Right renal cortex interstitium (tissue), 3 donors: ENCODE measurements at regions not wholly inside any gene's neighbourhood (a gene's known extent, or its start where the extent isn't known, plus 50 kb on each side); places are given as distances from the start of the nearest gene placed in this dataset.

Source experiments
- DNase-seq, 3 donors: peaks; one replicate each; pipeline ENCODE4 v3.0.0-alpha.2; 2013; ENCODE audit warnings: low read depth in 3 of 3, low spot score in 2 of 3

DNA sequence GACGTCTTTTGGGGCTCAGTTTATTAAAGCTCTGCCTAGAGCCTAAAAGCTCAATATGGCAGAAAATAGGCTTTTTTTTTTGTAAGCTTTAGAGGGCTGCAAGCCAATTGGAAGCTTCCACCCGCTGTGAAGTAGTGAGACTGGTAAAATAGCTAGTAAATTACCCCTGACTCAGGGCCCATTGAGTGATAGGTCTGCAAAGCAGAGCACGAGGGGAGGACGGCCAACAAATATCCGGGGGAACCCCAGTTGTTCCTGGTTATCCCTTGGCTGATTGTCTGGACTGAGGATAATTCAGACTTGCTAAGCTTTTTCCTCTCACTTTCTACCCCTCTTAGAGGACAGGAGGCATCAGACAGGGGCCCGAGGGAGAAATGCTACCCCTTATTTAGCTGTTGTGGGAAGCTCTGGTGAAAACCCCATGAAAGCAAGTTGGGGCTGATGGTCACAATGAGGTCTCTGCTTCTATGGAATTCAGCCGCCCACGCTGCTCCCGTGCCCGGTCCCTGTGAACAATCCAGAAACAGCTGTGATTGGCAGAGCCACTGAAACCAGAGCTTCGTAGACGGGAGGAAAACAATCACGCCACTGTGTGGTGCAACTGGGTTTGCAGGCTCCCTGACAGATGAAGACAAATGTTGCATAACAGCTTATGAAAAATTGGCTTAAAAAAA, 141.9 kb upstream of the LGALSL start:
- peak in 1 of 3 donors; percentile 72 for DNase-seq

GRCh38 chr2:64312622-64313397, 141.2 kb upstream of the LGALSL start:
- no peak for DNase-seq

- no peak for DNase-seq
These were observed 140.6 kb upstream of the LGALSL start for GRCh38 chr2:64313398-64313723.

GRCh38 chr2:64315291-64315960, 138.5 kb upstream of the LGALSL start:
- no peak for DNase-seq

DNA sequence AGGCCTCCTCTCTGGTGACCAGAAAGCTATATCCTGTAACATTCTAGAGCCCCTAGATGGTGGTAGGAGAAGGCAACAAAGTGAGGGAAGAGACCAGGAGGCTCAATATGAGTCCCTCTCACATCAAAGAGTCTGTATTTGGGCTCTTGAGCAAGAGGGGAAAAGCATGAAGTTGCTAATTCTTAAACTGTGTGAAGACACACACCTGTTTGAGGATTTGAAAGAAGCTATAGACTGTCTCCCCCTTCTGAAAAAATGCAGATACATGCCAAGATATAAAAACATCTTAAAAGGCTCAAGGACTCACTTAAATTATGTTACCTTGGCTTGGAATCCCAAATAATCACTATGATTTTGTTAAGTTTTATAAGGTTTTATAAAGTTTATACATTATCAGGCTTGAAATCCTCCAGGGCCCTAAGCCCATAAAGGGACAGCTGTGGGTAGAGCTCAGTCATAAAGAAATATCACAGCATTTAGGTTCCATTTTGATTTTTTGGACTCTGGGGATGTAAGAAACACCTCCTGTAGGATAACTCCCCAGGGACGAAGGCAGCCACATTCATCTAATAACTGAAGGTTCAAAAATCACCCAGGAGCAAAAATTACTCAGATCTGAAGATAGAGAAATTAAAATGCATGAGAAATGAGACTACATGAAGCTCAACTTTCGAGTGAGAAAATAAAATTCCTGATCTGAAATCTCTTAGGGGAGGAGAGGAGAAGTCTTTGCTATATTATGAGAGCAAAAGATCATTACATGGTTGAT, 136.1 kb upstream of the LGALSL start:
- no peak for DNase-seq

DNA sequence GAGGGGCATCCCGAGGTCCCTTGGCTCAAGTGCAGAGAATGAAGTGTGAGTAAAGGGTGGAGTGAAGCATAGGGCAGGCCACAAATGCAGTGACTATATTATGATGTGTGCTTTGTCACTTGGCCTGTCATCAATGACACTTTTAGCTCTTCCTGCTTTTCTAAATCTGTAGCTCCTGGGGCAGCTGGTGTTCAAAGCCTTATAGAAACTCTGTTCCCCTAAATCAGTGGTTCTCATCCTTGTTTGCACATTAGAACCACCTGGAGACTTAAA, 135.6 kb upstream of the LGALSL start:
- DNase-seq: no peak

DNA sequence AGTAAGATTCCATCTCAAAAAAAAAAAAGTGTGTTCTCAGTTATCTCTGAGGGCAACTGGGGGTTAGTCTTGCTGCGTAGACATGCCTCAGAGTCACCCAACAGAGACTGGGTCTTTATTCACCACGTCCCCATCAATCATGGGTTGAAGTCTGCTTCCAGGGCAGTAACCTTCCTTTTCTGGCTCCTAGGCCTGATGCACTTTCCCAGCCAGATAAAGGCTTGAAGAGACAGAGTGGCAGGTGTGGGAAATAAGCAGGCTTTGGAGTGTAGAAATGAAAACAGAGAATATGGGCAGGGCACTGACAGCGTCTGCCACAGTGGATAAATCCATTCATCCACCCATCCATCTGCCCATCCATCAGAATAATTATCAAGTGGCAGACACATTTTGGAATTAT, 134.1 kb upstream of the LGALSL start:
- DNase-seq: no peak

DNA sequence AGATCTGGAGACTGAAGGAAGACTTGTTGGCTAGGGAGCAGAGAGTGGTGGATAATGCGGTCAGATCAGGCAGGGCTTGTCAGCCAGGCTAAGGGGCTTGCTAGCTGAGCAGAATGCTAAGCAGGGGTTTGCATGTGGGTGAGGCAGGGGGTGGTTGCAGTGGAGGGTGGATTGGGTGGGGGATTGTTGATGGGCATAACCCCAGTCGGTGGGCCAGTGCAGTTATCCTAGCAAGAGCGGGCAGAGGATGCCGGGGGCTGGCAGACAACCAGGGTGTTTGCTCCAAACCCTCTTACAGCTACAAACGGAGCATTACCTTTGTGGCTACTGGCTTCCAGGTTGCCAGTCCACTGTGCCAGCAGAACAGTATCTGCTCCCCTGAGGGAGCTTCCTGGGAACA, 131.5 kb upstream of the LGALSL start:
- DNase-seq: no peak

DNA sequence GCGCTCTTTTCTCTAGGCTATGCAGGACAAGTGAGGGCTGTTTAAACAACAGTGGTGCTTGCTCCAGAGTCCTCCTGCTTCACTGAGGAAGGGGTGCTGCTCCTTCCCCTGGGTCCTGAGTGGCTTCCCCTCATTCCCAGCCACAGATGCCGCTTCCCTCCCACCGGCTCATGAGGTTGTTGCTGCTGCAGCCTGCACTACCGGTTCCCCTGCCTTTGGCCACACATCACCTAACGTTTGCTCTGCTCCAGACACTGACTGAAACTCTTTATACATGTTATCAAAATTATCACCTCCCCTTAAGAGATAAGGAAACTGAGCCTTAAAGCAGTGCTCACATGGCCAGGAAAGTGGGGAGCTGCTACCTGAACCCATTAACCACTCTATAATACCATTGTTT, 130.8 kb upstream of the LGALSL start:
- DNase-seq: no peak

DNA sequence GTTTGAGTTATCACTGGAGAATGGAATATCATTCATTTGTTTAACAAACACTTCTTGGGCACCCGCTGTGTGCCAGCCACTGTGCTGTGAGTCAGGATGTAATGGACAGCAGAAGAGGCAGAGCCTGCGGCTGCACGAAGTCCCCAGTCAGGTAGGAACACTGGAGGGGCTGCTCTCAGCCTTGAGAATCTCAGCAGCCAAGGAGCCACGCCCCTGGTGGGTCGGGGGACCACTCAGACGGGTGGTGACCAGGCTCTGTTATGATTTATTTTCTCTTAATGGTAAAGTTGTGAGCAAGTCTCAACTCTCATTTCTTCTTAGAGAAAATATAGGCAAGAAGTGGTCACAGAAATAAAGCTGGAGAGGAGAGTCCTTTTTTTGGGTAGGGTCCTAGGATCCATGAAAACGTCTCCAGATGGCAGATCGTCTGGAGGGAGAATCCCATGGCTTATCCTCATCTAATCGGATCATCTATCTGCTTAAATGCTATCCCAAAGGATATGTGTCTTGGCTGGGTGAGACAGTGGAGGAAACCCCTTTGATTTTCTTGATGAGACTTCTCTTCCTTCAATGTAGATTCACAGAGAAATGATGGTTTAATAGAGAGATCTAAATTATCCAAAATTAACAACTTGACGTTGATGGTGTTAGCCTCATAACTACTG, 129.1 kb upstream of the LGALSL start:
- no peak for DNase-seq

DNA sequence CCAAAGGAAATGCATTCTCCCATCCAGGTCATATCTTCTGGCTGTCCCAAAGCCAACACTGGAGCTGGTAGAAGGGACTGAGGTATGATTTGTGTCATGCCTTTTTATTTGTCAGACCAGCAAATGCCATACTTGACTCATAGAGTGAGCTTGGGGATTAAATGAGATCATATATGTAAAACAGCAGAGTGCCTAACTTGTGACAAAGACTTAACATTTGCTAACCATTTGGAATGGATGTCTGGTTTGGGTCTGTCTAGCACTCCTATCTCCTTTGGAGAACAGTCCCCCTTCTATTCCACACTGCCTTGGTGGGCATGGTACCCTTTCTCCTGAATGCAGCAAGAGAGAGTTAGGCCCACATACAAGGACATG, 128.5 kb upstream of the LGALSL start:
- no peak for DNase-seq

DNA sequence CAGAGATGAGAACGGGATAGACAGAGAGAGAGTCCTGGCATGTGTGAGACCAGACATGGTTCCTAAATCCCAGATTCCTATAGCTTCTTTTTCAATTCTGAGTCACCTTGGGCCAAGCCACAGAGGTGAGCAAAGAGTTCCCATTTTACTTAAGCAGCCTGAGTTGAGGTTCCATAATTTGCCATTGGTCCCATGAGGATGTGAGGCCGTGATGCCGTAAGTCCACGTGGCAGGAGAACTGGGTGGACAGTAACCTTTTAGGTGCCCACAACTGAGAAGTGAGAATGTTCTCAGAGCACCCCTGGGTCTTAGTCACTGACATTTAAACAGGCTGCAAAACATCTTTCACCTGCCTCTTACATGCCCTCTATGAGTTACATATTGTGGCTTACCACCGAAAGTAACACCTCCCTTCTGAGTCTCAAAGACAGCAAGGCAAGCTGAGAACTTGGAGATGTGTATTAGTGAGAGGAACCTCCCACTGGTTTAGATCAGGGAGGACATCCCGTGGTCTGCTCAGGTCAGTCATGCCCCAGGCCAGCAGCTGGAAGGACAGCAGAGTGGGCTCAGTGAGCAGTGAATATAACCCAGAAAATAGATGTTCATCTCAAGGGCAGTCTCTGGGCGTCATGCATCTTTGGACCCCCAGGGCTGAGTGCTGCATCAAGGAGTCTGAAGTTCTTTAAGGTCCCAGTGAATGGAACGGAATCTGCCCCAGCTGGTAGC, 127.9 kb upstream of the LGALSL start:
- DNase-seq: no peak

DNA sequence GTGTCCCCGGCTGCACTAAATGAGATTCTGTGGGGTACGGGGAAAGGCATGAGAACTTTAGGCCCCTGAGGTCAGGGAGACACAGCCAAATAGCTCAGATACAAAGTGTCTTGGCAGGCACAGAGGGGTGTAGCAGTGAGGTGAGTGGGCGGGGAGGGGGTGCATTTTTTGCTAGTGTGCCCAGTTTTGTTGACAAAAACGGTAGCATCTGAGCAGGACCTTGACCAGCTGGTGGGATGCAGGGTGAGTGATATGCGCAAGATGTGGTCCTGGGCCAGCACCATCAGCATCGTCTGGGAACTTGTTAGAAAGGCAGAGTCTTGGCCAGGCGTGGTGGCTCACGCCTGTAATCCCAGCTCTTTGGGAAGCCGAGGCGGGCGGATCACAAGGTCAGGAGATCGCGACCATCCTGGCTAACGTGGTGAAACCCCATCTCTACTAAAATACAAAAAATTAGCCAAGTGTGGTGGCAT, 127.3 kb upstream of the LGALSL start:
- DNase-seq: no peak

DNA sequence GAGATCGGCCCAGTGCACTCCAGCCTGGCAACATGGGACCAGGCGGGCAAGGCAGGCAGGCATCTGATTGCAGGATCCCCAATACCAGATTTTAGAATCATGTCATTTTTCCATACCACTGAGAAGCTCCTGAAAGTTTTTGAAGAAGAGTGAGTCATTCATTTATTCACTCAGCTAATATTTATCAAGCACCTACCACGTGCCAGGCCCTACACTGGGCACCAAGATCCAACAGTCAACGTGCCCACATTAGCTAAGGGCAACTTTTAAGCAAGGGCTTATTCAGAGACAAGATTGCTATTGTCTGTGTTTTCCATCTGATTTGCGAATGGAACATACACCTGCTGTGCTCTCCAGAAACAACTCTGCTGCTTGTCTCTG, 126.8 kb upstream of the LGALSL start:
- no peak for DNase-seq

DNA sequence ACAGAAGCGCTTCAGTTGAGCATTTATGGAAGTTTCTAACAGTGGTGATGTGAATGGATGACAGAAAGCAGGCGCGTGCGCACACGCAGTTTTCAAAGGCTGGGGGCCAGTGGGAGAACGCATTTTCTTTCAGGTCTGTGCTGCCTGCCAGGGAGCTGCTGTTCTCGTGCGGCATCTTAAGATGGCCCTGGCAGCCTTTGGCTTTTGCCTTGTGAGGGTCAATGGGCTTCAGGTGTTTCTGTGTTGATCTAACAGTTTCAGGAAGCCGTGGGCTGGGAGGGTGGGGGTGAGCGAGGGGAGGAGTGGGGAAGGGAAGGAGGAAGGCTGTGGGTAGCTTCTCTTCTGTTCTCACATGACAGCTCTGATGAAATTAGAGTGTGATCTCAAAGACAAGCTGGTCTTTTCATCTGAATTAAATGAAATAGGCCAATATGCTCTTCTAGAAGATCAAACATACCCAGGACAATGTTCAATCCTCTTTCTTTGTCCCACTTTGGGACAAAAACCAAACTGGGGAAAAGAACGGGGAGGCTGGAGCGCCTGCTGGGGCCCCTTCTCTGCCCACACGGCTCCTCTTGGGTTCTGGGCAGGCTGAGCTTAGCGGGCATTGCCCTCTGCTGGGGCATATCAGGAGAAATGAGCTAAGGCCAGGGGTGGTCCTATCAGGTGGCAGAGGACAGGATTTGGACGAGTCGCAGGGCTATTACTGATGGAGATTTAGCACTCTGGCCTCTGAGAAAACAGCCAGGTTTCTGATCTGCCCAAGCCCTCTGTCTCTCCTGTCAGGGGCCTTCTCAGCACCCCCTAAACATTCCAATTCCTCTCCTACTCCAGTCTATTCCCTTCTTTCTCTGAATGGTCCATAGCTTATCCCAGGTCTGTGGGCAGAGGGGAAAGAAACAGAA, 126.2 kb upstream of the LGALSL start:
- DNase-seq: no peak

GRCh38 chr2:64328415-64328722, 125.6 kb upstream of the LGALSL start:
- no peak for DNase-seq

GRCh38 chr2:64328756-64329155, 125.2 kb upstream of the LGALSL start:
- DNase-seq: no peak

DNA sequence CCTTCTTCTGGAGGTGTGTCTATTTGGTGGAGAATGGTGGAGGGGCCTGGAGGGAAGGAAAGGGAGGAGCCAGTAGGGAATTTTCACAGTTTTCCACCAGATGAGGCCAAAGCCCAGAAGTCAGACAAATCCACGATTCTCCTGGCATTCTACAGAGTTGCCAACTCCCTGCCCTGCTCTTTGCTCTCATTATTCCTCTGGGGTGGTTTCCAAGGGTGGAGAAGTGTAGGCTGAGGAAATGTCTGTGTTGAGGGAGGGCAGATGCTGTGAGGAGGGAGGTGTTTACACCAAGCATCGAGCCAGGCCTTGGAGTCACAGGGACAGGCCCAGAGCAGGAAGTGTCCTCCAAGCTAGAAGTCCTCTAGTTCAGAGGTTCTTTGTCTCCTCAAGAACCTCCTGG, 124.1 kb upstream of the LGALSL start:
- no peak for DNase-seq

DNA sequence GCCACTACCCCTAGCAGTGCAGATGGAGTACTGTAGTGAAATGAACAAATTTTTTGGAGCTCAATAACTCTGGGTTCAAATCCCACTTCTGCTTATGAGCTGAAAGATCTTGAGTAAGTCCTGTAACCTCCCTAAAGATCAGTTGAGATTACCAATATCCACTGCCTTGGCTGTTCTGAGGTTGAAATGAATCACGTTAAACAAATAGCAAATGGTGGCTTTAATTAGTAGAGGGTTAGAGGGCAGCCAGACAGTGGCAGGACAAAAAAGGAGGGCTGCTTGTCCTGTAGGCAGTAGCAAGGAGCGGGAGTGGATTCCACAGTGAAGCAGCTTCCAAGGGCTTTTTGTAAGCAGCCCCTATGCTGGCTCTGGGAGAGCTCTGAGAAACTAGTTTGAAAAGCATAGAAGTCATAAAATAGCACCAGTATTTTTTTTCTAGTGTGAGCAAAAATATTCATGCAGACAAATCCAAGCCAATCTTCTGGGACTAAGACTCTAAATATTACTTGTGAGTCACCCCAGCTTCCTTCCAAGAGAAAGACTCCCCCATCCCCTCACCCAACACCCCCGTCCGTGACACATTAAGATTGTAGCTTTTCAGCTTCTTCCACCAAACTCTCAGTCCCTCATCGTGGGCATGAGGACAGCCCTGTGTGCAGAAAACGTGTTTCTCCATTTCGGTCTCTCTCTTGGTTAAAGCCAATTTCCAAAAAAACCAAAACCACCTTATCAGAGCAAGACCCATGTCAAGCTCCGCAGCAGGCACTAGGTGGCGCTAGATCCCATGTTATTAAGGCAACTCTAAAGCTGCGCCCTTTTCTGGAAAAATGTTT, 123.5 kb upstream of the LGALSL start:
- peak; percentile 84 to 88 (median 84) for DNase-seq
